GM23338 (cell line): ENCODE measurements at regions not wholly inside any gene's neighbourhood (a gene's known extent, or its start where the extent isn't known, plus 50 kb on each side); places are given as distances from the start of the nearest gene placed in this dataset.

Experiments
- ATAC-seq: fragments of 200-7000 bp; cut with Tn5 transposase; 3 replicates; pipeline ENCODE4 v1.9.1; 2020
- DNase-seq: peaks from one replicate; pipeline ENCODE4 v3.0.0-alpha.2; 2015; ENCODE audit warnings: low spot score
- H2AFZ ChIP-seq: fragments of 200-600 bp; sonication (generic); 2 replicates; pipeline ENCODE4 v1.8.0; 2016; ENCODE audit warnings: antibody characterized with exemption, mild to moderate bottlenecking, moderate library complexity
- H3F3A ChIP-seq: fragments of 200-600 bp; sonication (generic); replicated peaks from 2 replicates; pipeline ENCODE4 v1.8.0; 2017; ENCODE audit warnings: antibody characterized with exemption, mixed run types, low read depth
- H3K27ac ChIP-seq: fragments of 200-600 bp; sonication (generic); 2 replicates; pipeline ENCODE4 v1.6.1; 2016; ENCODE audit warnings: low read depth
- H3K27me3 ChIP-seq: fragments of 200-600 bp; sonication (generic); 2 replicates; pipeline ENCODE4 v1.8.0; 2016; ENCODE audit warnings: mild to moderate bottlenecking, mixed run types, moderate library complexity; ENCODE audit not compliant: insufficient read depth
- H3K36me3 ChIP-seq: fragments of 200-600 bp; sonication (generic); 2 replicates; pipeline ENCODE4 v1.8.0; 2016; ENCODE audit warnings: mild to moderate bottlenecking; ENCODE audit not compliant: insufficient read depth
- H3K4me1 ChIP-seq: fragments of 200-600 bp; sonication (generic); 2 replicates; pipeline ENCODE4 v1.8.0; 2016; ENCODE audit warnings: mild to moderate bottlenecking, moderate library complexity; ENCODE audit not compliant: insufficient read depth
- H3K4me2 ChIP-seq: fragments of 200-600 bp; sonication (generic); 2 replicates; pipeline ENCODE4 v1.7.1; 2017; ENCODE audit warnings: mixed run types
- H3K4me3 ChIP-seq: fragments of 200-600 bp; sonication (generic); 2 replicates; pipeline ENCODE4 v1.6.1; 2016; ENCODE audit warnings: mixed run types
- H3K79me2 ChIP-seq: fragments of 200-600 bp; sonication (generic); replicated peaks from 2 replicates; pipeline ENCODE4 v1.8.0; 2017; ENCODE audit warnings: mild to moderate bottlenecking; ENCODE audit not compliant: insufficient read depth
- H3K9me2 ChIP-seq: fragments of 200-600 bp; sonication (generic); 2 replicates; pipeline ENCODE4 v1.8.0; 2017; ENCODE audit not compliant: insufficient read depth
- H4K20me1 ChIP-seq: fragments of 200-600 bp; sonication (generic); replicated peaks from 2 replicates; pipeline ENCODE4 v1.8.0; 2017; ENCODE audit warnings: mild to moderate bottlenecking; ENCODE audit not compliant: insufficient read depth
- H3K27ac Mint-ChIP-seq: 2 replicates; pipeline ENCODE4 v1.8.0; 2020; ENCODE audit warnings: inconsistent platforms, mild to moderate bottlenecking, moderate library complexity, mixed read lengths
- H3K27me3 Mint-ChIP-seq: 3 replicates; pipeline ENCODE4 v1.8.0; 2022; ENCODE audit warnings: low read depth, mild to moderate bottlenecking, moderate library complexity, mixed read lengths, inconsistent platforms; ENCODE audit not compliant: insufficient read depth, poor library complexity
- H3K36me3 Mint-ChIP-seq: 3 replicates; pipeline ENCODE4 v1.8.0; 2021; ENCODE audit warnings: low read depth, mild to moderate bottlenecking, inconsistent platforms, moderate library complexity, mixed read lengths
- H3K4me1 Mint-ChIP-seq: 3 replicates; pipeline ENCODE4 v1.8.0; 2020; ENCODE audit warnings: mild to moderate bottlenecking, inconsistent platforms, mixed read lengths
- H3K4me3 Mint-ChIP-seq: 3 replicates; pipeline ENCODE4 v1.8.0; 2021; ENCODE audit warnings: moderate library complexity, mild to moderate bottlenecking, inconsistent platforms, mixed read lengths
- H3K9me3 Mint-ChIP-seq: 3 replicates; pipeline ENCODE4 v1.8.0; 2020; ENCODE audit warnings: moderate library complexity, mild to moderate bottlenecking, inconsistent platforms, mixed read lengths
- CREB1 ChIP-seq: fragments of 250-450 bp; sonication (Bioruptor Pico); IDR thresholded peaks from 2 replicates; pipeline ENCODE4 v1.5.0; 2020; ENCODE audit warnings: low read depth, mild to moderate bottlenecking, moderate library complexity
- EZH2 ChIP-seq: fragments of 200-600 bp; sonication (generic); IDR thresholded peaks from one replicate; pipeline ENCODE4 v1.8.0; 2017; ENCODE audit warnings: antibody characterized with exemption, mild to moderate bottlenecking, low read depth; ENCODE audit not compliant: unreplicated experiment
- EZH2phosphoT487 ChIP-seq: fragments of 200-600 bp; sonication (generic); IDR thresholded peaks from one replicate; pipeline ENCODE4 v1.8.1; 2018; ENCODE audit warnings: antibody characterized with exemption; ENCODE audit not compliant: unreplicated experiment
- JUNB ChIP-seq: IDR thresholded peaks from one replicate; pipeline ENCODE4 v1.6.1; 2016; ENCODE audit warnings: antibody characterized with exemption; ENCODE audit not compliant: unreplicated experiment
- NANOG ChIP-seq: IDR thresholded peaks from 2 replicates; pipeline ENCODE4 v1.6.1; 2016; ENCODE audit warnings: antibody characterized with exemption, borderline replicate concordance
- POLR2AphosphoS5 ChIP-seq: IDR thresholded peaks from 2 replicates; pipeline ENCODE4 v1.6.1; 2016; ENCODE audit warnings: antibody characterized with exemption, low read depth
- STAT1 ChIP-seq: IDR thresholded peaks from one replicate; pipeline ENCODE4 v1.6.1; 2016; ENCODE audit warnings: antibody characterized with exemption; ENCODE audit not compliant: unreplicated experiment
- ZNF114 ChIP-seq: fragments of 250-450 bp; sonication (Bioruptor Pico); IDR thresholded peaks from 2 replicates; pipeline ENCODE4 v1.5.0; 2020; ENCODE audit warnings: mild to moderate bottlenecking, moderate library complexity
- ZNF331 ChIP-seq: fragments of 250-450 bp; sonication (Bioruptor Pico); IDR thresholded peaks from 2 replicates; pipeline ENCODE4 v1.5.0; 2020; ENCODE audit warnings: low read depth, mild to moderate bottlenecking, moderate library complexity
- TF ChIP-seq, protein P1 (sequence below): IDR thresholded peaks from 2 replicates; pipeline ENCODE4 v1.6.1; 2016; ENCODE audit warnings: antibody characterized with exemption
- TF ChIP-seq, protein P2 (sequence below): fragments of 250-450 bp; sonication (Bioruptor Pico); IDR thresholded peaks from 2 replicates; pipeline ENCODE4 v1.5.0; 2020; ENCODE audit warnings: mild to moderate bottlenecking, moderate library complexity
- TF ChIP-seq, protein P3 (sequence below): IDR thresholded peaks from one replicate; pipeline ENCODE4 v1.6.1; 2018; ENCODE audit warnings: antibody characterized with exemption; ENCODE audit not compliant: unreplicated experiment
- TF ChIP-seq, protein P4 (sequence below), 2 experiments: fragments of 200-600 bp in 1 of 2; sonication (generic) in 1 of 2; conservative IDR thresholded peaks; 2 replicates each; pipeline versions ENCODE4 v1.5.1 to v1.6.1; 2016 to 2017; ENCODE audit warnings: antibody characterized with exemption in 2 of 2, low read depth in 2 of 2, mild to moderate bottlenecking in 2 of 2, moderate library complexity in 1 of 2

DNA sequence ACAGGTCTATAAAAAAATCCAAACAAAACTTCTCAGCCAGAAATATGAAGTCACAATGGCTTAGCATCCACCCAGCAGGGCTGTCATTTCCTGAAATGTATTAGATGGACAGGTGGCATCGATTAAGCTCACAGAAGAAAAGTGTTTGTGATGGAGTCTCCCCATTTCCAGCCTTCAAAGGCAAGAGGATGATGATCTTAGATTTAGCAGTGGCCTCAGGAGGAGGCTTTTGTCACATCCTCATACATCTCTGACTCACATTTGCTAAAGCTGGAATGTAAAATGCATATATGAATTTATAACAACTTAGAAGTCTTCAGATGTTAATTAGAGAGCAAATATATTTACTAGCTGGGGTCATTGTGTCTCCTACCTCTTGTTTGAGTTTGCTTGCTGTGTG is 441.9 kb downstream of the SPRY1 start:
- TF ChIP-seq EZH2, result no peak
- TF ChIP-seq, protein P1, sequence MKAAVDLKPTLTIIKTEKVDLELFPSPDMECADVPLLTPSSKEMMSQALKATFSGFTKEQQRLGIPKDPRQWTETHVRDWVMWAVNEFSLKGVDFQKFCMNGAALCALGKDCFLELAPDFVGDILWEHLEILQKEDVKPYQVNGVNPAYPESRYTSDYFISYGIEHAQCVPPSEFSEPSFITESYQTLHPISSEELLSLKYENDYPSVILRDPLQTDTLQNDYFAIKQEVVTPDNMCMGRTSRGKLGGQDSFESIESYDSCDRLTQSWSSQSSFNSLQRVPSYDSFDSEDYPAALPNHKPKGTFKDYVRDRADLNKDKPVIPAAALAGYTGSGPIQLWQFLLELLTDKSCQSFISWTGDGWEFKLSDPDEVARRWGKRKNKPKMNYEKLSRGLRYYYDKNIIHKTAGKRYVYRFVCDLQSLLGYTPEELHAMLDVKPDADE, result no peak
- TF ChIP-seq POLR2AphosphoS5, result no peak
- no peak for TF ChIP-seq STAT1
- TF ChIP-seq NANOG, result no peak
- TF ChIP-seq EZH2phosphoT487, result no peak
- TF ChIP-seq, protein P2, sequence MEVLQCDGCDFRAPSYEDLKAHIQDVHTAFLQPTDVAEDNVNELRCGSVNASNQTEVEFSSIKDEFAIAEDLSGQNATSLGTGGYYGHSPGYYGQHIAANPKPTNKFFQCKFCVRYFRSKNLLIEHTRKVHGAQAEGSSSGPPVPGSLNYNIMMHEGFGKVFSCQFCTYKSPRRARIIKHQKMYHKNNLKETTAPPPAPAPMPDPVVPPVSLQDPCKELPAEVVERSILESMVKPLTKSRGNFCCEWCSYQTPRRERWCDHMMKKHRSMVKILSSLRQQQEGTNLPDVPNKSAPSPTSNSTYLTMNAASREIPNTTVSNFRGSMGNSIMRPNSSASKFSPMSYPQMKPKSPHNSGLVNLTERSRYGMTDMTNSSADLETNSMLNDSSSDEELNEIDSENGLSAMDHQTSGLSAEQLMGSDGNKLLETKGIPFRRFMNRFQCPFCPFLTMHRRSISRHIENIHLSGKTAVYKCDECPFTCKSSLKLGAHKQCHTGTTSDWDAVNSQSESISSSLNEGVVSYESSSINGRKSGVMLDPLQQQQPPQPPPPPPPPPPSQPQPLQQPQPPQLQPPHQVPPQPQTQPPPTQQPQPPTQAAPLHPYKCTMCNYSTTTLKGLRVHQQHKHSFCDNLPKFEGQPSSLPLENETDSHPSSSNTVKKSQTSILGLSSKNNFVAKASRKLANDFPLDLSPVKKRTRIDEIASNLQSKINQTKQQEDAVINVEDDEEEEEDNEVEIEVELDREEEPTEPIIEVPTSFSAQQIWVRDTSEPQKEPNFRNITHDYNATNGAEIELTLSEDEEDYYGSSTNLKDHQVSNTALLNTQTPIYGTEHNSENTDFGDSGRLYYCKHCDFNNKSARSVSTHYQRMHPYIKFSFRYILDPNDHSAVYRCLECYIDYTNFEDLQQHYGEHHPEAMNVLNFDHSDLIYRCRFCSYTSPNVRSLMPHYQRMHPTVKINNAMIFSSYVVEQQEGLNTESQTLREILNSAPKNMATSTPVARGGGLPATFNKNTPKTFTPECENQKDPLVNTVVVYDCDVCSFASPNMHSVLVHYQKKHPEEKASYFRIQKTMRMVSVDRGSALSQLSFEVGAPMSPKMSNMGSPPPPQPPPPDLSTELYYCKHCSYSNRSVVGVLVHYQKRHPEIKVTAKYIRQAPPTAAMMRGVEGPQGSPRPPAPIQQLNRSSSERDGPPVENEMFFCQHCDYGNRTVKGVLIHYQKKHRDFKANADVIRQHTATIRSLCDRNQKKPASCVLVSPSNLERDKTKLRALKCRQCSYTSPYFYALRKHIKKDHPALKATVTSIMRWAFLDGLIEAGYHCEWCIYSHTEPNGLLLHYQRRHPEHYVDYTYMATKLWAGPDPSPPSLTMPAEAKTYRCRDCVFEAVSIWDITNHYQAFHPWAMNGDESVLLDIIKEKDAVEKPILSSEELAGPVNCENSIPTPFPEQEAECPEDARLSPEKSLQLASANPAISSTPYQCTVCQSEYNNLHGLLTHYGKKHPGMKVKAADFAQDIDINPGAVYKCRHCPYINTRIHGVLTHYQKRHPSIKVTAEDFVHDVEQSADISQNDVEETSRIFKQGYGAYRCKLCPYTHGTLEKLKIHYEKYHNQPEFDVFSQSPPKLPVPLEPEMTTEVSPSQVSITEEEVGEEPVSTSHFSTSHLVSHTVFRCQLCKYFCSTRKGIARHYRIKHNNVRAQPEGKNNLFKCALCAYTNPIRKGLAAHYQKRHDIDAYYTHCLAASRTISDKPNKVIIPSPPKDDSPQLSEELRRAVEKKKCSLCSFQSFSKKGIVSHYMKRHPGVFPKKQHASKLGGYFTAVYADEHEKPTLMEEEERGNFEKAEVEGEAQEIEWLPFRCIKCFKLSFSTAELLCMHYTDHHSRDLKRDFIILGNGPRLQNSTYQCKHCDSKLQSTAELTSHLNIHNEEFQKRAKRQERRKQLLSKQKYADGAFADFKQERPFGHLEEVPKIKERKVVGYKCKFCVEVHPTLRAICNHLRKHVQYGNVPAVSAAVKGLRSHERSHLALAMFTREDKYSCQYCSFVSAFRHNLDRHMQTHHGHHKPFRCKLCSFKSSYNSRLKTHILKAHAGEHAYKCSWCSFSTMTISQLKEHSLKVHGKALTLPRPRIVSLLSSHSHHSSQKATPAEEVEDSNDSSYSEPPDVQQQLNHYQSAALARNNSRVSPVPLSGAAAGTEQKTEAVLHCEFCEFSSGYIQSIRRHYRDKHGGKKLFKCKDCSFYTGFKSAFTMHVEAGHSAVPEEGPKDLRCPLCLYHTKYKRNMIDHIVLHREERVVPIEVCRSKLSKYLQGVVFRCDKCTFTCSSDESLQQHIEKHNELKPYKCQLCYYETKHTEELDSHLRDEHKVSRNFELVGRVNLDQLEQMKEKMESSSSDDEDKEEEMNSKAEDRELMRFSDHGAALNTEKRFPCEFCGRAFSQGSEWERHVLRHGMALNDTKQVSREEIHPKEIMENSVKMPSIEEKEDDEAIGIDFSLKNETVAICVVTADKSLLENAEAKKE (CRISPR knock-in tag), result no peak
- no peak for TF ChIP-seq ZNF114 (CRISPR knock-in tag)
- no peak for TF ChIP-seq JUNB
- TF ChIP-seq, protein P3, sequence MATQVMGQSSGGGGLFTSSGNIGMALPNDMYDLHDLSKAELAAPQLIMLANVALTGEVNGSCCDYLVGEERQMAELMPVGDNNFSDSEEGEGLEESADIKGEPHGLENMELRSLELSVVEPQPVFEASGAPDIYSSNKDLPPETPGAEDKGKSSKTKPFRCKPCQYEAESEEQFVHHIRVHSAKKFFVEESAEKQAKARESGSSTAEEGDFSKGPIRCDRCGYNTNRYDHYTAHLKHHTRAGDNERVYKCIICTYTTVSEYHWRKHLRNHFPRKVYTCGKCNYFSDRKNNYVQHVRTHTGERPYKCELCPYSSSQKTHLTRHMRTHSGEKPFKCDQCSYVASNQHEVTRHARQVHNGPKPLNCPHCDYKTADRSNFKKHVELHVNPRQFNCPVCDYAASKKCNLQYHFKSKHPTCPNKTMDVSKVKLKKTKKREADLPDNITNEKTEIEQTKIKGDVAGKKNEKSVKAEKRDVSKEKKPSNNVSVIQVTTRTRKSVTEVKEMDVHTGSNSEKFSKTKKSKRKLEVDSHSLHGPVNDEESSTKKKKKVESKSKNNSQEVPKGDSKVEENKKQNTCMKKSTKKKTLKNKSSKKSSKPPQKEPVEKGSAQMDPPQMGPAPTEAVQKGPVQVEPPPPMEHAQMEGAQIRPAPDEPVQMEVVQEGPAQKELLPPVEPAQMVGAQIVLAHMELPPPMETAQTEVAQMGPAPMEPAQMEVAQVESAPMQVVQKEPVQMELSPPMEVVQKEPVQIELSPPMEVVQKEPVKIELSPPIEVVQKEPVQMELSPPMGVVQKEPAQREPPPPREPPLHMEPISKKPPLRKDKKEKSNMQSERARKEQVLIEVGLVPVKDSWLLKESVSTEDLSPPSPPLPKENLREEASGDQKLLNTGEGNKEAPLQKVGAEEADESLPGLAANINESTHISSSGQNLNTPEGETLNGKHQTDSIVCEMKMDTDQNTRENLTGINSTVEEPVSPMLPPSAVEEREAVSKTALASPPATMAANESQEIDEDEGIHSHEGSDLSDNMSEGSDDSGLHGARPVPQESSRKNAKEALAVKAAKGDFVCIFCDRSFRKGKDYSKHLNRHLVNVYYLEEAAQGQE, result no peak
- no peak for TF ChIP-seq ZNF331 (CRISPR knock-in tag)
- TF ChIP-seq, protein P4, sequence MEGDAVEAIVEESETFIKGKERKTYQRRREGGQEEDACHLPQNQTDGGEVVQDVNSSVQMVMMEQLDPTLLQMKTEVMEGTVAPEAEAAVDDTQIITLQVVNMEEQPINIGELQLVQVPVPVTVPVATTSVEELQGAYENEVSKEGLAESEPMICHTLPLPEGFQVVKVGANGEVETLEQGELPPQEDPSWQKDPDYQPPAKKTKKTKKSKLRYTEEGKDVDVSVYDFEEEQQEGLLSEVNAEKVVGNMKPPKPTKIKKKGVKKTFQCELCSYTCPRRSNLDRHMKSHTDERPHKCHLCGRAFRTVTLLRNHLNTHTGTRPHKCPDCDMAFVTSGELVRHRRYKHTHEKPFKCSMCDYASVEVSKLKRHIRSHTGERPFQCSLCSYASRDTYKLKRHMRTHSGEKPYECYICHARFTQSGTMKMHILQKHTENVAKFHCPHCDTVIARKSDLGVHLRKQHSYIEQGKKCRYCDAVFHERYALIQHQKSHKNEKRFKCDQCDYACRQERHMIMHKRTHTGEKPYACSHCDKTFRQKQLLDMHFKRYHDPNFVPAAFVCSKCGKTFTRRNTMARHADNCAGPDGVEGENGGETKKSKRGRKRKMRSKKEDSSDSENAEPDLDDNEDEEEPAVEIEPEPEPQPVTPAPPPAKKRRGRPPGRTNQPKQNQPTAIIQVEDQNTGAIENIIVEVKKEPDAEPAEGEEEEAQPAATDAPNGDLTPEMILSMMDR (conservative IDR thresholded peaks at IDR 0.05; ENCODE audit: low read depth in 2 of 2), result no peak
- no peak for TF ChIP-seq CREB1
- Mint-ChIP-seq H3K4me3 (no peak overlapping the region), H3K27ac (no peak overlapping the region), H3K36me3 (peaks cover 2% of the 10 kb centered on the region; the same call in 1 of the 3 replicates), H3K27me3 (no peaks in the 10 kb centered on the region), H3K4me1 (peaks cover 24% of the 10 kb centered on the region), H3K9me3 (no peaks in the 10 kb centered on the region)
- Histone ChIP-seq H2AFZ (no peak overlapping the region), H3K9me2 (no peaks in the 10 kb centered on the region), H3K4me3 (no peak overlapping the region), H3K36me3 (no peaks in the 10 kb centered on the region), H3F3A (no peaks in the 10 kb centered on the region), H3K4me2 (no peak overlapping the region), H3K4me1 (peaks cover 16% of the 10 kb centered on the region), H3K27me3 (no peaks in the 10 kb centered on the region), H3K79me2 (no peaks in the 10 kb centered on the region), H4K20me1 (no peaks in the 10 kb centered on the region), H3K27ac (no peak overlapping the region)
- ATAC-seq, result no peak
- DNase-seq, result no peak
